ENCODE measurements at regions not wholly inside any gene's neighbourhood (a gene's known extent, or its start where the extent isn't known, plus 50 kb on each side); places are given as distances from the start of the nearest gene placed in this dataset.

- POLR2A ChIA-PET: no interaction called here
- intact Hi-C loops (cut with micrococcal nuclease): no loop called here
- no peak overlapping the region for H3K4me3 Mint-ChIP-seq
- H3K9me3 Mint-ChIP-seq: no peaks in the 10 kb centered on the region
- TF ChIP-seq CTCF (IDR thresholded peaks at IDR 0.05): no peak
- CTCF ChIA-PET: no interaction called here
- H3K36me3 Mint-ChIP-seq (ENCODE audit: low read depth): no peaks in the 10 kb centered on the region
- ATAC-seq (ENCODE audit: low read depth): no peak
- H3K4me1 Mint-ChIP-seq: peaks cover 6% of the 10 kb centered on the region
- H3K27ac Mint-ChIP-seq: no peak overlapping the region
- H3K27me3 Mint-ChIP-seq: peaks cover 2% of the 10 kb centered on the region
- no peak for DNase-seq
Measured at GRCh38 chr7:7122033-7122478, 60.3 kb upstream of the C1GALT1 start.

GRCh38 chr7:7122701-7123281 lies 59.6 kb upstream of the C1GALT1 start:
- peaks cover 2% of the 10 kb centered on the region for H3K27me3 Mint-ChIP-seq
- H3K36me3 Mint-ChIP-seq (ENCODE audit: low read depth): no peaks in the 10 kb centered on the region
- no peak overlapping the region for H3K4me3 Mint-ChIP-seq
- no peak for TF ChIP-seq CTCF (IDR thresholded peaks at IDR 0.05)
- no peak overlapping the region for H3K27ac Mint-ChIP-seq
- intact Hi-C loops (cut with micrococcal nuclease): no loop called here
- peaks cover 6% of the 10 kb centered on the region for H3K4me1 Mint-ChIP-seq
- ChIA-PET CTCF (no interaction called here), POLR2A (no interaction called here)
- no peaks in the 10 kb centered on the region for H3K9me3 Mint-ChIP-seq
- DNase-seq (no peak), ATAC-seq (ENCODE audit: low read depth) (no peak)

- Mint-ChIP-seq H3K27ac (no peak overlapping the region), H3K4me1 (peaks cover 10% of the 10 kb centered on the region), H3K9me3 (no peaks in the 10 kb centered on the region), H3K4me3 (no peak overlapping the region), H3K36me3 (ENCODE audit: low read depth) (no peaks in the 10 kb centered on the region), H3K27me3 (peaks cover 2% of the 10 kb centered on the region)
- POLR2A ChIA-PET: no interaction called here
- DNase-seq (no peak), ATAC-seq (ENCODE audit: low read depth) (no peak)
- intact Hi-C loops (cut with micrococcal nuclease): no loop called here
- TF ChIP-seq CTCF (IDR thresholded peaks at IDR 0.05): no peak
- CTCF ChIA-PET: no interaction called here
Measured at GRCh38 chr7:7125963-7126362, 56.4 kb upstream of the C1GALT1 start.

GRCh38 chr7:7127773-7128172 lies 54.6 kb upstream of the C1GALT1 start:
- Mint-ChIP-seq H3K27ac (no peak overlapping the region), H3K9me3 (no peaks in the 10 kb centered on the region), H3K4me3 (no peak overlapping the region), H3K27me3 (peaks cover 2% of the 10 kb centered on the region), H3K4me1 (peaks cover 14% of the 10 kb centered on the region), H3K36me3 (ENCODE audit: low read depth) (no peaks in the 10 kb centered on the region)
- no peak for TF ChIP-seq CTCF (IDR thresholded peaks at IDR 0.05)
- DNase-seq (no peak), ATAC-seq (ENCODE audit: low read depth) (no peak)
- ChIA-PET POLR2A (no interaction called here), CTCF (no interaction called here)
- intact Hi-C loops (cut with micrococcal nuclease): no loop called here

GRCh38 chr7:7129381-7129780 lies 53.0 kb upstream of the C1GALT1 start:
- ChIA-PET POLR2A (no interaction called here), CTCF (no interaction called here)
- intact Hi-C loops (cut with micrococcal nuclease): no loop called here
- Mint-ChIP-seq H3K4me1 (peaks cover 14% of the 10 kb centered on the region), H3K27ac (no peak overlapping the region), H3K36me3 (ENCODE audit: low read depth) (no peaks in the 10 kb centered on the region), H3K9me3 (no peaks in the 10 kb centered on the region), H3K27me3 (no peaks in the 10 kb centered on the region), H3K4me3 (no peak overlapping the region)
- DNase-seq (no peak), ATAC-seq (ENCODE audit: low read depth) (no peak)
- no peak for TF ChIP-seq CTCF (IDR thresholded peaks at IDR 0.05)

Data from activated B cell treated with CpG ODN at 0.5 μM for 24 hours (primary cell).